Smooth muscle cell (in vitro differentiated cells): ENCODE measurements at regions not wholly inside any gene's neighbourhood (a gene's known extent, or its start where the extent isn't known, plus 50 kb on each side); places are given as distances from the start of the nearest gene placed in this dataset.

Experiments used
- DNase-seq: peaks from one replicate; lab custom pipeline; 2025; ENCODE audit not compliant: unreplicated experiment; lab: John Stamatoyannopoulos, UW
- H2AFZ ChIP-seq: fragments of 200-600 bp; sonication (generic); 2 replicates; pipeline ENCODE4 v1.6.0; 2016; ENCODE audit warnings: antibody characterized with exemption, low read depth, mild to moderate bottlenecking
- H3F3A ChIP-seq: fragments of 200-600 bp; sonication (generic); 2 replicates; pipeline ENCODE4 v1.6.0; 2017; ENCODE audit warnings: antibody characterized with exemption, low read depth
- H3K27ac ChIP-seq: fragments of 200-600 bp; sonication (generic); 2 replicates; pipeline ENCODE4 v1.5.1; 2016; ENCODE audit warnings: low read depth, mild to moderate bottlenecking
- H3K27me3 ChIP-seq: fragments of 200-600 bp; sonication (generic); 2 replicates; pipeline ENCODE4 v1.6.1; 2016; ENCODE audit warnings: low read depth, mild to moderate bottlenecking
- H3K36me3 ChIP-seq: fragments of 200-600 bp; sonication (generic); 2 replicates; pipeline ENCODE4 v1.5.1; 2016; ENCODE audit warnings: low read depth
- H3K4me1 ChIP-seq: fragments of 200-600 bp; sonication (generic); 2 replicates; pipeline ENCODE4 v1.5.1; 2016; ENCODE audit warnings: low read depth
- H3K4me2 ChIP-seq: fragments of 200-600 bp; sonication (generic); 2 replicates; pipeline ENCODE4 v1.6.0; 2016; ENCODE audit warnings: mild to moderate bottlenecking
- H3K4me3 ChIP-seq: fragments of 200-600 bp; sonication (generic); 2 replicates; pipeline ENCODE4 v1.5.1; 2016; ENCODE audit warnings: mild to moderate bottlenecking
- H3K79me2 ChIP-seq: fragments of 200-600 bp; sonication (generic); 2 replicates; pipeline ENCODE4 v1.6.0; 2016; ENCODE audit warnings: low read depth, mild to moderate bottlenecking
- H3K9ac ChIP-seq: fragments of 200-600 bp; sonication (generic); 2 replicates; pipeline ENCODE4 v1.6.0; 2016; ENCODE audit warnings: low read depth
- H3K9me3 ChIP-seq: fragments of 200-600 bp; sonication (generic); replicated peaks from 2 replicates; pipeline ENCODE4 v1.5.1; 2016; ENCODE audit warnings: low read depth
- H4K20me1 ChIP-seq: fragments of 200-600 bp; sonication (generic); 2 replicates; pipeline ENCODE4 v1.6.0; 2016; ENCODE audit warnings: low read depth
- WGBS: methylation state at CpG from one replicate; pipeline ENCODE4 v1.1.7; 2016; ENCODE audit warnings: low lambda C conversion rate; 5-methylcytosine and 5-hydroxymethylcytosine counted together
- TF ChIP-seq, protein P1 (sequence below): fragments of 200-600 bp; sonication (generic); IDR thresholded peaks from 2 replicates; pipeline ENCODE4 v1.5.1; 2017; ENCODE audit warnings: borderline replicate concordance, mild to moderate bottlenecking, antibody characterized with exemption; ENCODE audit not compliant: insufficient read depth, poor library complexity, severe bottlenecking

GRCh38 chr2:163987175-163987940, 251.6 kb upstream of the FIGN start:
- Histone ChIP-seq H3F3A (no peaks in the 10 kb centered on the region), H4K20me1 (no peaks in the 10 kb centered on the region), H3K27me3 (no peaks in the 10 kb centered on the region), H3K4me1 (peaks cover 11% of the 10 kb centered on the region), H3K4me2 (no peak overlapping the region), H3K27ac (no peak overlapping the region), H3K9me3 (no peaks in the 10 kb centered on the region), H3K36me3 (no peaks in the 10 kb centered on the region), H3K9ac (no peak overlapping the region), H3K4me3 (no peak overlapping the region), H2AFZ (no peak overlapping the region), H3K79me2 (no peaks in the 10 kb centered on the region)
- no peak for DNase-seq
- TF ChIP-seq, protein P1, sequence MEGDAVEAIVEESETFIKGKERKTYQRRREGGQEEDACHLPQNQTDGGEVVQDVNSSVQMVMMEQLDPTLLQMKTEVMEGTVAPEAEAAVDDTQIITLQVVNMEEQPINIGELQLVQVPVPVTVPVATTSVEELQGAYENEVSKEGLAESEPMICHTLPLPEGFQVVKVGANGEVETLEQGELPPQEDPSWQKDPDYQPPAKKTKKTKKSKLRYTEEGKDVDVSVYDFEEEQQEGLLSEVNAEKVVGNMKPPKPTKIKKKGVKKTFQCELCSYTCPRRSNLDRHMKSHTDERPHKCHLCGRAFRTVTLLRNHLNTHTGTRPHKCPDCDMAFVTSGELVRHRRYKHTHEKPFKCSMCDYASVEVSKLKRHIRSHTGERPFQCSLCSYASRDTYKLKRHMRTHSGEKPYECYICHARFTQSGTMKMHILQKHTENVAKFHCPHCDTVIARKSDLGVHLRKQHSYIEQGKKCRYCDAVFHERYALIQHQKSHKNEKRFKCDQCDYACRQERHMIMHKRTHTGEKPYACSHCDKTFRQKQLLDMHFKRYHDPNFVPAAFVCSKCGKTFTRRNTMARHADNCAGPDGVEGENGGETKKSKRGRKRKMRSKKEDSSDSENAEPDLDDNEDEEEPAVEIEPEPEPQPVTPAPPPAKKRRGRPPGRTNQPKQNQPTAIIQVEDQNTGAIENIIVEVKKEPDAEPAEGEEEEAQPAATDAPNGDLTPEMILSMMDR = no peak
- 86% methylated on average over 6 of the region's 6 CpGs for WGBS

DNA sequence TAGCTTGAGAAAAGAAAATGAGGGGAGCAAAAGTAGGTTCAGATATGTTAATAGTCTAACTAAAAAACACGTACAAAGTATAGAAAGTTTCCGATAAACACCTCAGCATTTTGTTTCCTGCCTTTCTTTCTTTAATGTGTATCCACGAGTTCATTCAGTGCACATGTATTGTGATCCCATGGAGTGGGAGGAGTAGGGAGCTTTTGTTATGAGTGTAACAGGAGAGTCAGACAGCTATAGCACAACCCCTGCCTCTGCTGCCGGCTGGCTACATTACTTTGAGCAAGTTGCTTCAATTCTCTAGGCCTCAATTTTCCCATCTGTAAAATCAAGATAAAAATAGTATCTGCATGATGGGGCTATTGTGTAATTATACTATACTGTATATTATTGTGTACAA, 249.2 kb upstream of the FIGN start:
- 91% methylated on average over 4 of the region's 4 CpGs for WGBS
- no peak overlapping the region for H2AFZ ChIP-seq
- peaks cover 8% of the 10 kb centered on the region for H3K4me1 ChIP-seq
- no peak overlapping the region for H3K27ac ChIP-seq
- no peaks in the 10 kb centered on the region for H3K79me2 ChIP-seq
- H3K4me2 ChIP-seq = no peak overlapping the region
- no peak overlapping the region for H3K4me3 ChIP-seq
- no peaks in the 10 kb centered on the region for H3K27me3 ChIP-seq
- H3K9ac ChIP-seq = no peak overlapping the region
- TF ChIP-seq, protein P1 = no peak
- no peak for DNase-seq
- no peaks in the 10 kb centered on the region for H3F3A ChIP-seq
- no peaks in the 10 kb centered on the region for H3K36me3 ChIP-seq
- no peaks in the 10 kb centered on the region for H4K20me1 ChIP-seq
- no peaks in the 10 kb centered on the region for H3K9me3 ChIP-seq

DNA sequence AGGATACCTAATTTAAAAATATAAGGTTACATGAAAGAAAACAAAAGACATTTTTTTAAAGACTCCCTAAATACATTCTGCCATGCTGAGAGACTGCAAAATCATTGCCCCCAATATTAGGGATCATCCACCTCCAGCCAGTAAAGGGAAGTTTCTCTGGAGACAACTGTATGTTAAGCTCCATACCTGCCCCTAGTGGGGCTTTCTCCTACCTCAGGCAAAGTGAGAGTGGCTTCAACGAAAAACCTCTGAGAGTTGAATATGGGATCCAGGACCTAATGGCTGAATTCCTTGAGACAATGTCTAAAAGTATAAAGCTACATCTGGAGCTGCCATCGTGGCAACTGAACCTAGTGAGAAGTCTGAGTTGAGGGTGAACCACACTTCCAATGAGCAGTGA, 248.1 kb upstream of the FIGN start:
- Histone ChIP-seq H3K36me3 (no peaks in the 10 kb centered on the region), H3K27ac (no peak overlapping the region), H3K4me1 (peaks cover 8% of the 10 kb centered on the region), H3K27me3 (no peaks in the 10 kb centered on the region), H4K20me1 (no peaks in the 10 kb centered on the region), H3K9me3 (no peaks in the 10 kb centered on the region), H3K4me2 (no peak overlapping the region), H3K79me2 (no peaks in the 10 kb centered on the region), H3F3A (no peaks in the 10 kb centered on the region), H2AFZ (no peak overlapping the region), H3K9ac (no peak overlapping the region), H3K4me3 (no peak overlapping the region)
- WGBS = 90% methylated on average over 2 of the region's 2 CpGs
- no peak for DNase-seq
- TF ChIP-seq, protein P1 = no peak

DNA sequence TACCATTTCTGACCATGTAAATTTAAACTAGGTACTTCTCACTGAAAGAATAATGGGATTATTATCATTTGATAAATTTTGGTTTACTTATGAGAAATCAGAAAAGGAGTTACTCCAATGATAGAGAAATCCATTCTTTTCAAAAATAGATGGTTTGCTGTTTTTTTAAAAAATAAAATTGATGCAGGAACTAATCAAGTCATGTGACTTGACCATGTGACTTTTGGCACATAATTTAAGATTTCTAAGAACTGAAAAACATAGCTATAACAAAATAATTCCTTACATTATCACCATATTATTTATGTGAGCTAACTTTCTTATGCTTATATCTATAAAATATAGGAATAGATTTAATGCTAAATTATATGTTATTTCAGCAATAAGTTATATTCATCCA, 247.1 kb upstream of the FIGN start:
- Histone ChIP-seq H3F3A (no peaks in the 10 kb centered on the region), H2AFZ (no peak overlapping the region), H3K36me3 (no peaks in the 10 kb centered on the region), H3K4me2 (no peak overlapping the region), H3K79me2 (no peaks in the 10 kb centered on the region), H3K9me3 (no peaks in the 10 kb centered on the region), H3K27me3 (no peaks in the 10 kb centered on the region), H3K9ac (no peak overlapping the region), H3K4me1 (peaks cover 8% of the 10 kb centered on the region), H3K27ac (no peak overlapping the region), H4K20me1 (no peaks in the 10 kb centered on the region), H3K4me3 (no peak overlapping the region)
- no peak for DNase-seq
- TF ChIP-seq, protein P1 = no peak
